Fibroblast of the aortic adventitia (primary cell): ENCODE measurements at regions not wholly inside any gene's neighbourhood (a gene's known extent, or its start where the extent isn't known, plus 50 kb on each side); places are given as distances from the start of the nearest gene placed in this dataset.

Source experiments
- DNase-seq: peaks from one replicate; pipeline ENCODE4 v3.0.0-alpha.2; 2010; ENCODE audit warnings: low read depth
- H3K4me3 ChIP-seq: 2 replicates; pipeline ENCODE4 v1.5.1; 2011; ENCODE audit warnings: low read depth, mild to moderate bottlenecking, control low read depth, low read length, moderate library complexity
- CTCF ChIP-seq: IDR thresholded peaks from 2 replicates; pipeline ENCODE4 v1.5.1; 2011; ENCODE audit warnings: mild to moderate bottlenecking, low read length, control low read depth, inconsistent platforms; ENCODE audit not compliant: insufficient read depth

DNA sequence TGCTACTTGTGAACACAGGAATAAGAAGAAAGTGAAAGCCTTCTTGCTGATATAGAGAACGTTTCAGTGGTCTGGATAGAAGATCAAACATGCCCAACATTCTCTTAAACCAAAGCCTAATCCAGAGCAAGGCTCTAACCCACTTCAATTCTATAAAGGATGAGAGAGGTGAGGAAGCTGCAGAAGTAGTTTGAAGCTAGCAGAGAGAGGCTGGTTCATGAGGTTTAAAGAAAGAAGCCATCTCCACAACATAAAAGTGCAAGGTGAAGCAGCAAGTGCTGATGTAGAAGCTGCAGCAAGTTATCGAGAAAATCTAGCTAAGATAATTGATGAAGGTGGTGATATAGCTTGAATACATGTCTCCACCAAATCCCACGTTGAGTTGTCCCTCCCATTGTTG is 383.3 kb upstream of the ASIC2 start:
- TF ChIP-seq CTCF = no peak
- no peak overlapping the region for H3K4me3 ChIP-seq
- no peak for DNase-seq

DNA sequence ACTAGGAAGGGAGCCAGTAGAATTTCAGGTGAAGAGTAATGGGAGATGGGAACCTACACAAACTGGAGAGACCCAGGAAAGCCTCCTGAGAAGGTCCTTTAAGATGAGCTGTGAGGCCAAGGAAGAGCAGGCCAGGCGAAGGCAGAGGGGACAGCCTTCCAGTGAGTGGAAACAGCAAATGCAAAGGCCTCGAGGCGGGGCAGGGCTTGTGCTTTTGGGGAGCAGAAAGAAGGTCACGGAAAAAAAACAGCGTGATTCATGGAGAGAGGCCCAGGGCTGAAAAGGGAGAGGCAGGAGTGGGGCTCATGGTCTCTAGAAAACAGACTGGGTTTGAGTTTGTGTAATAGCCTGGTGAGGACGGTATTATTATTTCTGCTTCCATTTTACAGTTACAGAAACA is 386.5 kb upstream of the ASIC2 start:
- DNase-seq = no peak
- TF ChIP-seq CTCF = no peak
- no peak overlapping the region for H3K4me3 ChIP-seq

- no peak for TF ChIP-seq CTCF
- no peak overlapping the region for H3K4me3 ChIP-seq
- no peak for DNase-seq
Measured at GRCh38 chr17:33680472-33680871, 387.4 kb upstream of the ASIC2 start.

- no peak for TF ChIP-seq CTCF
- no peak overlapping the region for H3K4me3 ChIP-seq
- no peak for DNase-seq
Measured at GRCh38 chr17:33682599-33682998, 389.5 kb upstream of the ASIC2 start.

DNA sequence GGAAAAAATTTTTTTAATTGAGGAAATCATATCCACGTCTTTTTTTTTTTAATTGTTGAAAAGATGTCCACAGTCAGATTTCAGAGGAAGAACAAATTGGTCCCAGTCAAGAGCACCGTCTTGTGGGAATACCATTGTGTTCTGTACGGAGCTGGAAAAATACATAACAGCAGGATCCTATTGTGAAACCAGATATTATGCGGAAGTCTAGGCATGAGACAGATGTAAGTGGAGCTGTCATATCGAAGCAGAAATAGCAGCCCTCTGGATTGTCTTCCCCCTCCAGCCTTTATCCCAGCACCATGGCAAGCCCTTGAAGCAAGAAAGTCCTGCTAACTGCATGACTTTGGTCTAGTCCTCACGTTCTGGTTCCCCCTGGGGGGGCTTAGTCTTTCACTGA is 391.6 kb upstream of the ASIC2 start:
- no peak for TF ChIP-seq CTCF
- DNase-seq = no peak
- no peak overlapping the region for H3K4me3 ChIP-seq

- DNase-seq = no peak
- H3K4me3 ChIP-seq = no peak overlapping the region
- peak; percentile 12 for TF ChIP-seq CTCF
Measured at GRCh38 chr17:33686171-33686570, 393.1 kb upstream of the ASIC2 start.

GRCh38 chr17:33687831-33688230 is 394.7 kb upstream of the ASIC2 start:
- DNase-seq = no peak
- no peak overlapping the region for H3K4me3 ChIP-seq
- no peak for TF ChIP-seq CTCF
